ENCODE measurements at regions not wholly inside any gene's neighbourhood (a gene's known extent, or its start where the extent isn't known, plus 50 kb on each side); places are given as distances from the start of the nearest gene placed in this dataset.
A peak's percentile ranks its signal among the peaks of the same experiment; 100 is the strongest.

GRCh38 chr2:128421286-128421685 is 102.6 kb upstream of the HS6ST1 start:
- DNase-seq: peak in 3 of 4 donors; percentile 6 to 7 (median 7)
- Histone ChIP-seq H3K4me1 (peaks cover 40% of the 10 kb centered on the region), H3K27me3 (no peaks in the 10 kb centered on the region), H3K36me3 (replicated peaks in 1 of 2; ENCODE audit: insufficient read depth in 1 of 2, low read depth in 2 of 2) (no peaks in the 10 kb centered on the region), H3K27ac (peak overlapping the region in 3 of 4 donors; percentile 46 to 62 (median 52)), H3K9me3 (no peaks in the 10 kb centered on the region), H3K4me3 (no peak overlapping the region)
- no peak for TF ChIP-seq CTCF (IDR thresholded peaks at IDR 0.05)
- no peak for TF ChIP-seq POLR2A (IDR thresholded peaks at IDR 0.05)
- ATAC-seq: no peak
- intact Hi-C loops (cut with DNase I): no loop called here
- WGBS, 2 donors: 90 to 91% methylated on average over 9 of the region's 9 CpGs

- Histone ChIP-seq H3K27ac (peak overlapping the region in 2 of 4 donors; percentile 52 to 62), H3K36me3 (replicated peaks in 1 of 2; ENCODE audit: insufficient read depth in 1 of 2, low read depth in 2 of 2) (no peaks in the 10 kb centered on the region), H3K4me1 (peaks cover 46% of the 10 kb centered on the region), H3K27me3 (no peaks in the 10 kb centered on the region), H3K4me3 (no peak overlapping the region), H3K9me3 (no peaks in the 10 kb centered on the region)
- WGBS, 2 donors: 92 to 93% methylated on average over 11 to 13 of the region's 15 CpGs
- DNase-seq (peak in 2 of 4 donors; percentile 4 to 5), ATAC-seq (no peak)
- intact Hi-C loops (cut with DNase I): no loop called here
- TF ChIP-seq CTCF (IDR thresholded peaks at IDR 0.05) (no peak), POLR2A (IDR thresholded peaks at IDR 0.05) (no peak)
These were observed 103.2 kb upstream of the HS6ST1 start for GRCh38 chr2:128421861-128422311.

GRCh38 chr2:128422571-128422970 is 103.9 kb upstream of the HS6ST1 start:
- no peak for TF ChIP-seq POLR2A (IDR thresholded peaks at IDR 0.05)
- no peak for TF ChIP-seq CTCF (IDR thresholded peaks at IDR 0.05)
- no peaks in the 10 kb centered on the region for H3K9me3 ChIP-seq
- no peak overlapping the region for H3K4me3 ChIP-seq
- DNase-seq (peak in 3 of 4 donors; percentile 5 to 7 (median 6)), ATAC-seq (no peak)
- intact Hi-C loops (cut with DNase I): no loop called here
- peak overlapping the region in 1 of 4 donors; percentile 34 for H3K27ac ChIP-seq
- H3K27me3 ChIP-seq: no peaks in the 10 kb centered on the region
- H3K4me1 ChIP-seq: peaks cover 46% of the 10 kb centered on the region
- H3K36me3 ChIP-seq (replicated peaks in 1 of 2; ENCODE audit: insufficient read depth in 1 of 2, low read depth in 2 of 2): no peaks in the 10 kb centered on the region
- 82 to 89% methylated on average over 5 of the region's 5 CpGs for WGBS, 2 donors

- Histone ChIP-seq H3K4me3 (no peak overlapping the region), H3K9me3 (no peaks in the 10 kb centered on the region), H3K27me3 (no peaks in the 10 kb centered on the region), H3K27ac (peak overlapping the region in 3 of 4 donors; percentile 87 to 91 (median 90)), H3K36me3 (replicated peaks in 1 of 2; ENCODE audit: insufficient read depth in 1 of 2, low read depth in 2 of 2) (no peaks in the 10 kb centered on the region), H3K4me1 (peaks cover 46% of the 10 kb centered on the region)
- TF ChIP-seq CTCF (IDR thresholded peaks at IDR 0.05) (no peak), POLR2A (IDR thresholded peaks at IDR 0.05) (no peak)
- peak in 3 of 4 donors; percentile 1 to 5 (median 2) for DNase-seq
- no peak for ATAC-seq
- intact Hi-C loops (cut with DNase I): no loop called here
These were observed 105.1 kb upstream of the HS6ST1 start for GRCh38 chr2:128423788-128424165.
